H9 (cell line): ENCODE measurements at regions not wholly inside any gene's neighbourhood (a gene's known extent, or its start where the extent isn't known, plus 50 kb on each side); places are given as distances from the start of the nearest gene placed in this dataset.

Source experiments
- DNase-seq: peaks from one replicate; pipeline ENCODE4 v3.0.0-alpha.2; 2017
- H2AFZ ChIP-seq: one replicate; pipeline ENCODE4 v1.6.1; 2013; ENCODE audit warnings: mild to moderate bottlenecking, low read length, control low read depth, moderate library complexity
- H2AK5ac ChIP-seq: 2 replicates; pipeline ENCODE4 v1.6.1; 2013; ENCODE audit warnings: low read length, control low read depth, mixed read lengths; ENCODE audit not compliant: insufficient read length
- H2BK120ac ChIP-seq: one replicate; pipeline ENCODE4 v1.6.1; 2013; ENCODE audit warnings: low read depth, mild to moderate bottlenecking, low read length, control low read depth, inconsistent platforms; ENCODE audit not compliant: poor library complexity, severe bottlenecking
- H2BK12ac ChIP-seq: 2 replicates; pipeline ENCODE4 v1.6.1; 2013; ENCODE audit warnings: low read length, control low read depth, mixed read lengths, low read depth; ENCODE audit not compliant: insufficient read length
- H2BK15ac ChIP-seq: 2 replicates; pipeline ENCODE4 v1.6.1; 2013; ENCODE audit warnings: low read depth, low read length, control low read depth
- H2BK20ac ChIP-seq: one replicate; pipeline ENCODE4 v1.6.1; 2013; ENCODE audit warnings: low read depth, mild to moderate bottlenecking, low read length, control low read depth, inconsistent platforms; ENCODE audit not compliant: poor library complexity, severe bottlenecking
- H2BK5ac ChIP-seq: 2 replicates; pipeline ENCODE4 v1.6.1; 2013; ENCODE audit warnings: low read length, control low read depth, mixed read lengths; ENCODE audit not compliant: insufficient read length
- H3K14ac ChIP-seq: 2 replicates; pipeline ENCODE4 v1.6.1; 2013; ENCODE audit warnings: low read length, control low read depth; ENCODE audit not compliant: insufficient read depth
- H3K18ac ChIP-seq: 2 replicates; pipeline ENCODE4 v1.6.1; 2013; ENCODE audit warnings: low read depth, mild to moderate bottlenecking, mixed read lengths, low read length, control low read depth; ENCODE audit not compliant: insufficient read length
- H3K23ac ChIP-seq: 2 replicates; pipeline ENCODE4 v1.6.1; 2013; ENCODE audit warnings: low read length, control low read depth, mixed read lengths, low read depth; ENCODE audit not compliant: insufficient read length
- H3K23me2 ChIP-seq: 2 replicates; pipeline ENCODE4 v1.6.1; 2013; ENCODE audit warnings: low read depth, mild to moderate bottlenecking, mixed read lengths, low read length, control low read depth; ENCODE audit not compliant: insufficient read length, poor library complexity, severe bottlenecking
- H3K27ac ChIP-seq: 2 replicates; pipeline ENCODE4 v1.5.1; 2013; ENCODE audit warnings: low read length, control low read depth, mixed read lengths, low read depth; ENCODE audit not compliant: insufficient read length
- H3K27me3 ChIP-seq: 2 replicates; pipeline ENCODE4 v1.6.1; 2013; ENCODE audit warnings: low read length, control low read depth, inconsistent platforms; ENCODE audit not compliant: insufficient read depth
- H3K4ac ChIP-seq: 2 replicates; pipeline ENCODE4 v1.6.1; 2013; ENCODE audit warnings: low read depth, mild to moderate bottlenecking, control low read depth, inconsistent platforms, low read length, moderate library complexity
- H3K4me1 ChIP-seq: 2 replicates; pipeline ENCODE4 v1.6.1; 2013; ENCODE audit warnings: low read length, control low read depth, inconsistent platforms; ENCODE audit not compliant: insufficient read depth
- H3K4me2 ChIP-seq: 2 replicates; pipeline ENCODE4 v1.6.1; 2013; ENCODE audit warnings: low read length, control low read depth, mixed read lengths; ENCODE audit not compliant: insufficient read length, insufficient read depth
- H3K56ac ChIP-seq: 2 replicates; pipeline ENCODE4 v1.6.1; 2013; ENCODE audit warnings: low read depth, mild to moderate bottlenecking, mixed read lengths, low read length, control low read depth; ENCODE audit not compliant: insufficient read length
- H3K79me1 ChIP-seq: 2 replicates; pipeline ENCODE4 v1.6.1; 2013; ENCODE audit warnings: low read depth, mild to moderate bottlenecking, moderate library complexity, low read length, control low read depth, inconsistent platforms; ENCODE audit not compliant: insufficient read depth, poor library complexity, severe bottlenecking
- H3K79me2 ChIP-seq: 2 replicates; pipeline ENCODE4 v1.6.1; 2013; ENCODE audit warnings: low read length, control low read depth, inconsistent platforms; ENCODE audit not compliant: insufficient read depth
- H3K9ac ChIP-seq: 2 replicates; pipeline ENCODE4 v1.6.1; 2013; ENCODE audit warnings: low read length, control low read depth, mixed read lengths; ENCODE audit not compliant: insufficient read length; ENCODE audit errors: extremely low read depth
- H3K9me3 ChIP-seq: one replicate; pipeline ENCODE4 v1.6.1; 2013; ENCODE audit warnings: low read depth, low read length, inconsistent platforms; ENCODE audit not compliant: control insufficient read depth
- H3T11ph ChIP-seq: one replicate; pipeline ENCODE4 v1.6.1; 2013; ENCODE audit warnings: mild to moderate bottlenecking, low read length, control low read depth, inconsistent platforms
- H4K20me1 ChIP-seq: one replicate; pipeline ENCODE4 v1.6.1; 2013; ENCODE audit not compliant: control insufficient read depth, insufficient read length, insufficient read depth
- H4K5ac ChIP-seq: 2 replicates; pipeline ENCODE4 v1.6.1; 2013; ENCODE audit warnings: low read depth, mild to moderate bottlenecking, mixed read lengths, low read length, control low read depth; ENCODE audit not compliant: insufficient read length
- H4K8ac ChIP-seq: replicated peaks from 2 replicates; pipeline ENCODE4 v1.6.1; 2013; ENCODE audit warnings: low read length, control low read depth, mixed read lengths, low read depth; ENCODE audit not compliant: insufficient read length
- H4K91ac ChIP-seq: 2 replicates; pipeline ENCODE4 v1.6.1; 2013; ENCODE audit warnings: low read depth, mild to moderate bottlenecking, moderate library complexity, mixed read lengths, low read length, control low read depth; ENCODE audit not compliant: insufficient read length
- H3K27ac Mint-ChIP-seq, 3 experiments: 2 replicates in 2 of 3; 3 replicates in 1 of 3; pipeline ENCODE4 v1.8.0; 2020 to 2021; ENCODE audit warnings: mixed read lengths in 3 of 3, mild to moderate bottlenecking in 1 of 3, moderate library complexity in 1 of 3
- H3K27me3 Mint-ChIP-seq: 2 replicates; pipeline ENCODE4 v1.8.0; 2021; ENCODE audit warnings: low read depth, mild to moderate bottlenecking, moderate library complexity, mixed read lengths
- H3K36me3 Mint-ChIP-seq, 3 experiments: 2 replicates in 2 of 3; 3 replicates in 1 of 3; pipeline ENCODE4 v1.8.0; 2020 to 2021; ENCODE audit warnings: low read depth in 3 of 3, mixed read lengths in 3 of 3; ENCODE audit not compliant: insufficient read depth in 1 of 3
- H3K4me1 Mint-ChIP-seq, 2 experiments: 2 replicates each; pipeline ENCODE4 v1.8.0; 2020; ENCODE audit warnings: mixed read lengths in 2 of 2
- H3K4me3 Mint-ChIP-seq, 2 experiments: 2 replicates in 1 of 2; 3 replicates in 1 of 2; pipeline ENCODE4 v1.8.0; 2020 to 2021; ENCODE audit warnings: mild to moderate bottlenecking in 2 of 2, mixed read lengths in 2 of 2, moderate library complexity in 1 of 2
- H3K9me3 Mint-ChIP-seq, 2 experiments: 2 replicates in 1 of 2; 3 replicates in 1 of 2; pipeline ENCODE4 v1.8.0; 2020; ENCODE audit warnings: mild to moderate bottlenecking in 2 of 2, mixed read lengths in 2 of 2, moderate library complexity in 1 of 2
- CTCF ChIP-seq: fragments of 200-600 bp; sonication (generic); conservative IDR thresholded peaks from 3 replicates; pipeline ENCODE4 v1.8.0; 2021; ENCODE audit warnings: antibody characterized with exemption, mild to moderate bottlenecking
- WGBS: extraction: QIAGEN DNeasy Blood & Tissue Kit; methylation state at CpG from one replicate; pipeline ENCODE4 v1.1.7; 2013; ENCODE audit warnings: missing lambda C conversion rate, low lambda C conversion rate, mixed read lengths; ENCODE audit not compliant: insufficient read length; ENCODE audit errors: extremely low coverage; 5-methylcytosine and 5-hydroxymethylcytosine counted together

- no peak overlapping the region for H3T11ph ChIP-seq
- no peak overlapping the region for H3K9ac ChIP-seq
- H2BK120ac ChIP-seq: no peak overlapping the region
- no peaks in the 10 kb centered on the region for H4K20me1 ChIP-seq
- no peaks in the 10 kb centered on the region for H3K27me3 Mint-ChIP-seq
- no peaks in the 10 kb centered on the region for H3K4me1 ChIP-seq
- H3K23me2 ChIP-seq: no peaks in the 10 kb centered on the region
- H3K27ac ChIP-seq: no peak overlapping the region
- no peak overlapping the region for H3K14ac ChIP-seq
- no peak for DNase-seq
- H3K9me3 ChIP-seq: no peaks in the 10 kb centered on the region
- no peak overlapping the region for H3K4ac ChIP-seq
- H2BK20ac ChIP-seq: no peak overlapping the region
- no peak overlapping the region for H2BK5ac ChIP-seq
- no peak overlapping the region for H2BK12ac ChIP-seq
- no peaks in the 10 kb centered on the region for H3K4me1 Mint-ChIP-seq
- H3K23ac ChIP-seq: no peak overlapping the region
- peaks cover 0 to 3% of the 10 kb centered on the region in 2 experiments; a peak in 2 of 5 replicates for H3K9me3 Mint-ChIP-seq
- no peak overlapping the region for H3K27ac Mint-ChIP-seq
- H3K4me2 ChIP-seq: no peak overlapping the region
- TF ChIP-seq CTCF: no peak
- H3K56ac ChIP-seq: no peak overlapping the region
- no peak overlapping the region for H2AK5ac ChIP-seq
- no CpG with 5 or more reads among the region's 4 CpGs for WGBS
- H4K5ac ChIP-seq: no peak overlapping the region
- H3K18ac ChIP-seq: no peak overlapping the region
- H2BK15ac ChIP-seq: no peak overlapping the region
- H2AFZ ChIP-seq: no peak overlapping the region
- H3K27me3 ChIP-seq: no peaks in the 10 kb centered on the region
- no peaks in the 10 kb centered on the region for H3K79me1 ChIP-seq
- no peaks in the 10 kb centered on the region for H3K36me3 Mint-ChIP-seq
- no peak overlapping the region for H3K4me3 Mint-ChIP-seq
- H4K91ac ChIP-seq: no peak overlapping the region
- no peak overlapping the region for H4K8ac ChIP-seq
- H3K79me2 ChIP-seq: no peaks in the 10 kb centered on the region
Observed at GRCh38 chr14:87667659-87668058, 325.3 kb downstream of the GALC start.
